ENCODE measurements at regions not wholly inside any gene's neighbourhood (a gene's known extent, or its start where the extent isn't known, plus 50 kb on each side); places are given as distances from the start of the nearest gene placed in this dataset.

GRCh38 chr6:12602342-12602741 lies 114.2 kb upstream of the PHACTR1 start:
- peak; percentile 24 for DNase-seq (ENCODE audit: low read depth)
- H3K4me3 ChIP-seq (replicated peaks; ENCODE audit: low read depth, low read length) = no peak overlapping the region
- no peak for TF ChIP-seq CTCF (IDR thresholded peaks at IDR 0.05; ENCODE audit: low read length, missing control alignments)

DNA sequence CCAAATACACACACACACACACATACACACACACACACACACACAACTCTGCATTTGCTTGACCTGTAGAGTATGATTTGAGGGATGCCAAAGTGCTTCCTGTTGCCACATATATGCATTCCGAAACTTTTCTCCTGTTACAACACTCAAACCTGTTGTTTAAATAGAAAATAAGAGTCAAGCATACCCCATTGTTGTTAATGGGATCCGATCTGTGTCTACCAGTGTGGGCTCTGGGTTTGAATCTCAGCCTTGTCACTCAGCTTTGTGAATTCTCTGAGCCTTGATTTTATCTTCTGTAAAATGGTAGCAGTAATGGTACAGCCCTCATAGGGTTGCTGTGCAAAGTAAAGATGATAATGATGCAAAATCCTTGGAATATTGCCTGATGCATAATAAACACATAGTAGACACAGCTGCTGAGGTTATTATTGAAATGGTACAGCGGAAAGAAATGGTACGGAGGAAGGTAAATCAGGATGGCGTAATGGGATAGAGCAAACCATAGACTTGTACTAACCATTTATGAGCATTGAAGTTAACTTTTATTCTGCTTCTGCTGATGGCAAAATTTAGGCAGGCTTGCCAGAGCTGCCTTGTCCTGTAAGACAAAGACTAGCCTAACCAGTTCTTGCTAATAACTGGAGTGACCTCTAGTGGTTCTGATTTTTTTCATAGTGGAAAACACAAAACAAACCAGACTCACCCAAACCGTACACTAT lies 113.5 kb upstream of the PHACTR1 start:
- peak; percentile 64 for TF ChIP-seq CTCF (IDR thresholded peaks at IDR 0.05; ENCODE audit: low read length, missing control alignments)
- H3K4me3 ChIP-seq (replicated peaks; ENCODE audit: low read depth, low read length) = no peak overlapping the region
- DNase-seq (ENCODE audit: low read depth) = peak; percentile 90

- no peak for TF ChIP-seq CTCF (IDR thresholded peaks at IDR 0.05; ENCODE audit: low read length, missing control alignments)
- DNase-seq (ENCODE audit: low read depth) = no peak
- H3K4me3 ChIP-seq (replicated peaks; ENCODE audit: low read depth, low read length) = no peak overlapping the region
Observed at GRCh38 chr6:12603673-12604049, 112.9 kb upstream of the PHACTR1 start.

DNA sequence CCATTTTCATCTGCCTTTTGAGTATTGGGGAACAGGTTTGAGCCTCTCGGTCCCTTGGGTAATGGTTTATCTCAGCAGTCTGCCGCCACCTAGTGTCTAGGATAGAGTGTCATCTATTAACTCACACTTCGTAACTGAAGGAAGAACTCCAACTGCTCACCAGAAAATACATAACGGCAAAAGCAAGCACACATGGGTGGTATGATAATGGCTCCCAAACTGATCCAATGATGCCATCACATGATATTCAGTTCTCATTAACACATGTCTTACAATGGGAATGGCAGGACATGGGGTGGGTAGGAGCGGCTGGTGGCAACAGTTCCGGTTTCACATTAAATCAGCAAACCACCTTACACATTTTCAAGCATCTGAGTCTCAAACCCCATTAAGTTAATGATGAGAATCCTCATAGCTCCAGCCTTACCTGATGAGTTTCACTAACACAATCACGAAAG lies 110.7 kb upstream of the PHACTR1 start:
- peak; percentile 81 for DNase-seq (ENCODE audit: low read depth)
- H3K4me3 ChIP-seq (replicated peaks; ENCODE audit: low read depth, low read length) = no peak overlapping the region
- peak; percentile 74 for TF ChIP-seq CTCF (IDR thresholded peaks at IDR 0.05; ENCODE audit: low read length, missing control alignments)

- DNase-seq (ENCODE audit: low read depth) = no peak
- no peak for TF ChIP-seq CTCF (IDR thresholded peaks at IDR 0.05; ENCODE audit: low read length, missing control alignments)
- no peak overlapping the region for H3K4me3 ChIP-seq (replicated peaks; ENCODE audit: low read depth, low read length)
Observed at GRCh38 chr6:12606616-12607015, 110.0 kb upstream of the PHACTR1 start.

GRCh38 chr6:12608016-12608860 lies 108.3 kb upstream of the PHACTR1 start:
- TF ChIP-seq CTCF (IDR thresholded peaks at IDR 0.05; ENCODE audit: low read length, missing control alignments) = no peak
- DNase-seq (ENCODE audit: low read depth) = peak; percentile 33
- no peak overlapping the region for H3K4me3 ChIP-seq (replicated peaks; ENCODE audit: low read depth, low read length)

All from fibroblast of pulmonary artery (primary cell).